GM12873 (cell line): ENCODE measurements at regions not wholly inside any gene's neighbourhood (a gene's known extent, or its start where the extent isn't known, plus 50 kb on each side); places are given as distances from the start of the nearest gene placed in this dataset.

Experiments
- CTCF ChIP-seq: IDR thresholded peaks from 2 replicates; pipeline ENCODE4 v1.5.1; 2012; ENCODE audit warnings: low read depth, mild to moderate bottlenecking, moderate library complexity, low read length, control low read depth; ENCODE audit not compliant: insufficient read depth; ENCODE audit errors: missing control alignments

GRCh38 chr5:163079618-163080017 lies 357.8 kb upstream of the CCNG1 start:
- peak; percentile 75 for TF ChIP-seq CTCF

- no peak for TF ChIP-seq CTCF
These were observed 348.2 kb upstream of the CCNG1 start for GRCh38 chr5:163089230-163089629.

- TF ChIP-seq CTCF: no peak
These were observed 347.5 kb upstream of the CCNG1 start for GRCh38 chr5:163089926-163090325.

- no peak for TF ChIP-seq CTCF
These were observed 342.8 kb upstream of the CCNG1 start for GRCh38 chr5:163094492-163095180.

- TF ChIP-seq CTCF: peak; percentile 46
These were observed 332.9 kb upstream of the CCNG1 start for GRCh38 chr5:163104464-163104863.

GRCh38 chr5:163105456-163105855 lies 331.9 kb upstream of the CCNG1 start:
- TF ChIP-seq CTCF: no peak

- TF ChIP-seq CTCF: no peak
These were observed 331.3 kb upstream of the CCNG1 start for GRCh38 chr5:163106098-163106497.
